ENCODE measurements at regions not wholly inside any gene's neighbourhood (a gene's known extent, or its start where the extent isn't known, plus 50 kb on each side); places are given as distances from the start of the nearest gene placed in this dataset.

GRCh38 chr18:76686737-76687231 is 135.6 kb upstream of the ZNF236 start:
- DNase-seq (ENCODE audit: low read depth in 2 of 3, low spot score in 2 of 3), result peak in 2 of 3 donors; percentile 33 to 76

GRCh38 chr18:76685860-76686259 is 136.5 kb upstream of the ZNF236 start:
- DNase-seq (ENCODE audit: low read depth in 2 of 3, low spot score in 2 of 3), result no peak

GRCh38 chr18:76685402-76685801 is 137.0 kb upstream of the ZNF236 start:
- no peak for DNase-seq (ENCODE audit: low read depth in 2 of 3, low spot score in 2 of 3)

- DNase-seq (ENCODE audit: low read depth in 2 of 3, low spot score in 2 of 3), result no peak
Measured at GRCh38 chr18:76684265-76684664, 138.1 kb upstream of the ZNF236 start.

- DNase-seq (ENCODE audit: low read depth in 2 of 3, low spot score in 2 of 3), result no peak
Measured at GRCh38 chr18:76679945-76680344, 142.4 kb upstream of the ZNF236 start.

GRCh38 chr18:76679259-76679658 is 143.1 kb upstream of the ZNF236 start:
- no peak for DNase-seq (ENCODE audit: low read depth in 2 of 3, low spot score in 2 of 3)

- no peak for DNase-seq (ENCODE audit: low read depth in 2 of 3, low spot score in 2 of 3)
Measured at GRCh38 chr18:76678248-76678647, 144.1 kb upstream of the ZNF236 start.

GRCh38 chr18:76674596-76674995 is 147.8 kb upstream of the ZNF236 start:
- no peak for DNase-seq (ENCODE audit: low read depth in 2 of 3, low spot score in 2 of 3)

GRCh38 chr18:76673281-76674185 is 148.8 kb upstream of the ZNF236 start:
- no peak for DNase-seq (ENCODE audit: low read depth in 2 of 3, low spot score in 2 of 3)

- DNase-seq (ENCODE audit: low read depth in 2 of 3, low spot score in 2 of 3), result no peak
Measured at GRCh38 chr18:76672627-76673026, 149.7 kb upstream of the ZNF236 start.

GRCh38 chr18:76670564-76671288 is 151.6 kb upstream of the ZNF236 start:
- no peak for DNase-seq (ENCODE audit: low read depth in 2 of 3, low spot score in 2 of 3)

GRCh38 chr18:76668546-76668945 is 153.8 kb upstream of the ZNF236 start:
- no peak for DNase-seq (ENCODE audit: low read depth in 2 of 3, low spot score in 2 of 3)

- no peak for DNase-seq (ENCODE audit: low read depth in 2 of 3, low spot score in 2 of 3)
Measured at GRCh38 chr18:76668119-76668518, 154.2 kb upstream of the ZNF236 start.

- DNase-seq (ENCODE audit: low read depth in 2 of 3, low spot score in 2 of 3), result no peak
Measured at GRCh38 chr18:76667603-76668002, 154.8 kb upstream of the ZNF236 start.

GRCh38 chr18:76662626-76663025 is 159.7 kb upstream of the ZNF236 start:
- no peak for DNase-seq (ENCODE audit: low read depth in 2 of 3, low spot score in 2 of 3)

GRCh38 chr18:76660571-76661192 is 161.7 kb upstream of the ZNF236 start:
- DNase-seq (ENCODE audit: low read depth in 2 of 3, low spot score in 2 of 3), result no peak

GRCh38 chr18:76658627-76659026 is 163.6 kb upstream of the ZNF516 start:
- peak in 2 of 3 donors; percentile 43 to 62 for DNase-seq (ENCODE audit: low read depth in 2 of 3, low spot score in 2 of 3)

GRCh38 chr18:76657911-76658470 is 162.9 kb upstream of the ZNF516 start:
- peak in 1 of 3 donors; percentile 16 for DNase-seq (ENCODE audit: low read depth in 2 of 3, low spot score in 2 of 3)

- DNase-seq (ENCODE audit: low read depth in 2 of 3, low spot score in 2 of 3), result peak in 2 of 3 donors; percentile 34 to 57
Measured at GRCh38 chr18:76656925-76657827, 162.1 kb upstream of the ZNF516 start.

- DNase-seq (ENCODE audit: low read depth in 2 of 3, low spot score in 2 of 3), result no peak
Measured at GRCh38 chr18:76654577-76654976, 159.5 kb upstream of the ZNF516 start.

Data from hematopoietic multipotent progenitor cell (in vitro differentiated cells).